BJ (cell line): ENCODE measurements at regions not wholly inside any gene's neighbourhood (a gene's known extent, or its start where the extent isn't known, plus 50 kb on each side); places are given as distances from the start of the nearest gene placed in this dataset.

Source experiments
- CTCF ChIA-PET: fragments of 350-600 bp; formaldehyde crosslinking; extraction: SDS; loops from one replicate; lab custom pipeline; 2021; ENCODE audit warnings: antibody characterized with exemption, inconsistent platforms; lab: Yijun Ruan, JAX
- POLR2A ChIA-PET: fragments of 300-600 bp; sonication (Branson Sonifier 250); formaldehyde crosslinking; extraction: SDS; loops from one replicate; lab custom pipeline; 2021; ENCODE audit warnings: antibody characterized with exemption; lab: Charles Lee
- DNase-seq: peaks from one replicate; pipeline ENCODE4 v3.0.0-alpha.2; 2011; ENCODE audit warnings: low read depth
- H3K27me3 ChIP-seq: 2 replicates; pipeline ENCODE4 v1.6.0; 2011; ENCODE audit warnings: low read length; ENCODE audit not compliant: control insufficient read depth, insufficient read depth
- H3K36me3 ChIP-seq: 2 replicates; pipeline ENCODE4 v1.5.1; 2011; ENCODE audit warnings: low read length; ENCODE audit not compliant: control insufficient read depth, insufficient read depth
- H3K4me3 ChIP-seq: 2 replicates; pipeline ENCODE4 v1.5.1; 2011; ENCODE audit warnings: low read depth, mild to moderate bottlenecking, control low read depth, low read length
- CTCF ChIP-seq: IDR thresholded peaks from 2 replicates; pipeline ENCODE4 v1.5.1; 2011; ENCODE audit warnings: low read depth, mild to moderate bottlenecking, control low read depth, inconsistent platforms, low read length, moderate library complexity; ENCODE audit not compliant: insufficient read depth

- no peaks in the 10 kb centered on the region for H3K36me3 ChIP-seq
- no peak for DNase-seq
- H3K27me3 ChIP-seq = no peaks in the 10 kb centered on the region
- TF ChIP-seq CTCF = no peak
- CTCF ChIA-PET = no interaction called here
- no peak overlapping the region for H3K4me3 ChIP-seq
- POLR2A ChIA-PET = no interaction called here
These were observed 505.3 kb upstream of the SLIT2 start for GRCh38 chr4:19746377-19746776.

DNA sequence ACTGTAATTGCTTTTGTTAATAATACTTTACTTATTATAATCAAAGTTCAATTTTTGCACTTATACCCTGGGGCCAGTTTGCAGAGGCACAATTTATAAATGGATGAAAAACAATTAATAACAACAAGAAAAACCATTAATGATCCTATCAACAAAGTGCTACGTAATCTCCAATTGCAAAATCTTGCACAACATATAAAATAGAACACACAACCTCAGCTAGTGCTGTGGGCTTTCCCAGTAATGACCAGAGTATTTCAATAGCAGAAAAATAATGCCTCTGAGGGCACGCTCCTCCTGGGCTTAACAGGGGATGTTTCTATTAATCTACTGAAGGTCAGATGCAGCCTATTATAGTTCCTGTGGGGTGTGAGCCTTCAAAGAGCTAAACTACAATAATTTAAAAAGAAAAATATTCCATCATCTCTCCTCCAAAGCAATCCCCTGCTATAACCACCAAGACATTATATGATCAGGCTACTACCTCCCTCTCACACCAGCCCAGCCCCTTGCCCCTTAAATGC lies 508.5 kb upstream of the SLIT2 start:
- no peak for TF ChIP-seq CTCF
- ChIA-PET POLR2A (no interaction called here), CTCF (no interaction called here)
- no peak overlapping the region for H3K4me3 ChIP-seq
- no peaks in the 10 kb centered on the region for H3K36me3 ChIP-seq
- H3K27me3 ChIP-seq = no peaks in the 10 kb centered on the region
- no peak for DNase-seq

DNA sequence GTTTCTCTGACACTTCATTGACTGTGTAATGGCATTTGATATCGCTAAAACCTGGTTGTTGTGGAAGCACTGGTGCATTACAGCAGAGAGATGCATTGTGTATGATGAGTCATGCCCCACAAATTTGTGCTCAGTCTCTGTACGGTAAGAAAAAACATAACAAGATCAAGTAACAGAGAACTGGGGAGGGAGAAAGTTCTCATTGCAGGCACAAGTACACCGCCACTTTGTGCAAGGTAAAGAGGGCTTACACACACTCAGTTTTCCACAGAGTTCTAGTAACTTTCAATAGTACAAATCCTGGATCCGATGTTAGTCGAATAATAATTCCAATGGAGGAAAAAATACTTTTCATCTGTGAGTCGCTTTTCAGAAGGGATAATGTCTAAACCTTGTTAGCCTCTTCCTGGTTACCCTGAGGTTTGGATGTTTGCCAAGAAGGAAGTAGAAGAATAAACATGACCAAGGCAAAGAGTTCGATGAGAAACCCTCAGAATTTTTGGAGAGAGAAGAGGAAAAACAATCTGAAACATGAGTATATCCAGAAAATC lies 512.5 kb upstream of the SLIT2 start:
- CTCF ChIA-PET = no interaction called here
- POLR2A ChIA-PET = no interaction called here
- Histone ChIP-seq H3K27me3 (no peaks in the 10 kb centered on the region), H3K36me3 (no peaks in the 10 kb centered on the region), H3K4me3 (no peak overlapping the region)
- peak; percentile 37 for DNase-seq
- no peak for TF ChIP-seq CTCF

- Histone ChIP-seq H3K4me3 (no peak overlapping the region), H3K36me3 (no peaks in the 10 kb centered on the region), H3K27me3 (no peaks in the 10 kb centered on the region)
- ChIA-PET POLR2A (no interaction called here), CTCF (interaction anchor here (1.4 kb wide), 1 partner anchor 11 kb away, joined by 5 read pairs; no protein-coding TSS in a partner anchor)
- DNase-seq = no peak
- no peak for TF ChIP-seq CTCF
These were observed 514.5 kb upstream of the SLIT2 start for GRCh38 chr4:19736968-19737756.

DNA sequence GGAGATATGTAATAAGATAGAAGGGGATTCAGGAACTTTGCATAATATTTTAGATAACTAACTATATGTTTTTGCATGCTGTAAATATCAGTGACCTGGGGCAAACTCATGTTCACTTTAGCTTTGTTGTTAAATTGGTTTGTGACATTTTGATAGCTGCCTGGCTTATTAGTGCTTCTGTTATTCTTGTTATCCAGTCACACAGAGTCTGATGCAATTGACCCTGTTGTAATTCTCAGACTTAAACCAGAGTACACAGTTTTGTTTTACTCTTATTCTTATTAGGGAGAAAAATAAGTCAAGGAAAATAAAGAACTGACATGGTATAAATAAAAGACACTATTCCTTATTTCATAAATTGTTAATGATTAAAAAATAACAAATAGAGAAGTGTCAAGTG lies 516.7 kb upstream of the SLIT2 start:
- no peak for DNase-seq
- no peak for TF ChIP-seq CTCF
- ChIA-PET POLR2A (no interaction called here), CTCF (no interaction called here)
- Histone ChIP-seq H3K4me3 (no peak overlapping the region), H3K27me3 (no peaks in the 10 kb centered on the region), H3K36me3 (no peaks in the 10 kb centered on the region)
